ENCODE measurements at regions not wholly inside any gene's neighbourhood (a gene's known extent, or its start where the extent isn't known, plus 50 kb on each side); places are given as distances from the start of the nearest gene placed in this dataset.

GRCh38 chr3:162847511-162847910 is 1350.9 kb downstream of the OTOL1 start:
- ATAC-seq (no peak), FAIRE-seq (no peak), DNase-seq (ENCODE audit: low spot score) (no peak)
- Histone ChIP-seq H3K9ac (ENCODE audit: insufficient read depth, low read depth, low read length) (no peak overlapping the region), H3K9me3 (ENCODE audit: low read length) (no peaks in the 10 kb centered on the region), H3K4me3 (replicated peaks in 1 of 3; ENCODE audit: insufficient read depth in 1 of 3, low read depth in 2 of 3, low read length in 3 of 3) (no peak overlapping the region), H3K79me2 (ENCODE audit: insufficient read depth, low read length) (no peaks in the 10 kb centered on the region), H4K20me1 (ENCODE audit: insufficient read depth, low read length) (no peaks in the 10 kb centered on the region), H2AFZ (ENCODE audit: low read length) (no peak overlapping the region), H3K27me3 (ENCODE audit: control insufficient read depth in 1 of 2, insufficient read depth in 2 of 2, low read length in 2 of 2) (no peaks in the 10 kb centered on the region), H3K27ac (ENCODE audit: extremely low read length, insufficient read depth, low read length) (no peak overlapping the region), H3K4me1 (ENCODE audit: insufficient read depth, low read length) (no peaks in the 10 kb centered on the region), H3K36me3 (replicated peaks in 1 of 2; ENCODE audit: control insufficient read depth in 1 of 2, insufficient read depth in 2 of 2, low read length in 2 of 2) (no peaks in the 10 kb centered on the region), H3K4me2 (ENCODE audit: low read depth, low read length) (no peak overlapping the region)
- CTCF ChIA-PET (ENCODE audit: low intra/inter-chr PET ratio, low total read pairs): no interaction called here
- intact Hi-C loops (cut with micrococcal nuclease; ENCODE audit: unreplicated experiment): no loop called here
- TF ChIP-seq HIVEP1 (CRISPR knock-in tag; IDR thresholded peaks at IDR 0.05): no peak
- TF ChIP-seq PRMT3 (CRISPR knock-in tag; IDR thresholded peaks at IDR 0.05; ENCODE audit: borderline replicate concordance, low read depth): no peak
- TF ChIP-seq KDM3A (CRISPR knock-in tag; IDR thresholded peaks at IDR 0.05; ENCODE audit: low read depth): no peak
- no peak for TF ChIP-seq FOSL2 (CRISPR knock-in tag; IDR thresholded peaks at IDR 0.05)
- TF ChIP-seq HNF4G (IDR thresholded peaks at IDR 0.05; ENCODE audit: borderline replicate concordance, low read depth, low read length): no peak
- TF ChIP-seq HNF4G (CRISPR knock-in tag; IDR thresholded peaks at IDR 0.05; ENCODE audit: borderline replicate concordance, low read depth): no peak
- TF ChIP-seq SP2 (CRISPR knock-in tag; IDR thresholded peaks at IDR 0.05): no peak
- POLR2A ChIA-PET: no interaction called here
- no TSS peak for BruUV-seq (replicated peaks)
- in situ Hi-C loops (cut with HindIII; ENCODE audit: extremely low pct_ligation_motif_present, low pct_unique_long_range_greater_than_20kb): no loop called here

DNA sequence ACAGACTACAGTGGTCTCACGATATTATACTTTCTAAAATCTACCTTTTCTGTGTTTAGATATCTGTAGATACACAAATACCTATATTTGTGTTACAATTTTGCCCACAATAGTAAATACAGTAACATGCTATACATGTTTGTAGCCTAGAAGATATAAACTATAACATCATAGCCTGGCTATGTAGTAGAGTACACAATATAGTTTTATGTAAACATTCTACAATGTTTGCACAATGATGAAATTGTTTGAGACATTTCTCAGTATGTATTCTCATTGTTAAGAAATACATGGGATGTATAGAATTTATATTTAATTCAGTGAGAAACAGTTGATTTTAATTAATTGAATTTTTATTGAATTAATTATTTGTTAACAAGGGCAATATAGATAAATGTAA is 1367.0 kb downstream of the OTOL1 start:
- in situ Hi-C loops (cut with HindIII; ENCODE audit: extremely low pct_ligation_motif_present, low pct_unique_long_range_greater_than_20kb): no loop called here

More for the DNA sequence above, 1367.0 kb downstream of the OTOL1 start:
- Histone ChIP-seq H3K27me3 (ENCODE audit: control insufficient read depth in 1 of 2, insufficient read depth in 2 of 2, low read length in 2 of 2) (no peaks in the 10 kb centered on the region), H3K79me2 (ENCODE audit: insufficient read depth, low read length) (no peaks in the 10 kb centered on the region), H3K9me3 (ENCODE audit: low read length) (peaks cover 20% of the 10 kb centered on the region), H3K4me1 (ENCODE audit: insufficient read depth, low read length) (no peaks in the 10 kb centered on the region), H3K36me3 (replicated peaks in 1 of 2; ENCODE audit: control insufficient read depth in 1 of 2, insufficient read depth in 2 of 2, low read length in 2 of 2) (no peaks in the 10 kb centered on the region), H3K4me2 (ENCODE audit: low read depth, low read length) (no peak overlapping the region), H3K27ac (ENCODE audit: extremely low read length, insufficient read depth, low read length) (no peak overlapping the region), H3K4me3 (replicated peaks in 1 of 3; ENCODE audit: insufficient read depth in 1 of 3, low read depth in 2 of 3, low read length in 3 of 3) (no peak overlapping the region), H3K9ac (ENCODE audit: insufficient read depth, low read depth, low read length) (no peak overlapping the region), H4K20me1 (ENCODE audit: insufficient read depth, low read length) (no peaks in the 10 kb centered on the region), H2AFZ (ENCODE audit: low read length) (no peak overlapping the region)
- DNase-seq (ENCODE audit: low spot score) (no peak), FAIRE-seq (no peak), ATAC-seq (no peak)
- intact Hi-C loops (cut with micrococcal nuclease; ENCODE audit: unreplicated experiment): no loop called here
- ChIA-PET POLR2A (no interaction called here), CTCF (ENCODE audit: low intra/inter-chr PET ratio, low total read pairs) (no interaction called here)
- no TSS peak for BruUV-seq (replicated peaks)
- TF ChIP-seq TAF1 (CRISPR knock-in tag; IDR thresholded peaks at IDR 0.05) (no peak), SNAPC4 (CRISPR knock-in tag; IDR thresholded peaks at IDR 0.05) (no peak), HNF4G (IDR thresholded peaks at IDR 0.05; ENCODE audit: borderline replicate concordance, low read depth, low read length) (no peak), HNF4G (CRISPR knock-in tag; IDR thresholded peaks at IDR 0.05; ENCODE audit: borderline replicate concordance, low read depth) (no peak), MBD4 (IDR thresholded peaks at IDR 0.05; ENCODE audit: borderline replicate concordance, low read length) (no peak)
- WGBS (ENCODE audit: low lambda C conversion rate): 8% methylated on average over 1 of the region's 1 CpG

Data from HepG2 (cell line).